ENCODE measurements at regions not wholly inside any gene's neighbourhood (a gene's known extent, or its start where the extent isn't known, plus 50 kb on each side); places are given as distances from the start of the nearest gene placed in this dataset.

- no TSS peak for BruUV-seq (replicated peaks)
- H3K9me3 ChIP-seq (ENCODE audit: insufficient read depth, low read depth) = no peaks in the 10 kb centered on the region
- no peaks in the 10 kb centered on the region for H3K9me2 ChIP-seq (ENCODE audit: insufficient read depth)
- H3K36me3 ChIP-seq (ENCODE audit: low read depth) = no peaks in the 10 kb centered on the region
- TF ChIP-seq EZH2 (IDR thresholded peaks at IDR 0.05; ENCODE audit: low read depth) (no peak), CTCF (conservative IDR thresholded peaks at IDR 0.05) (no peak)
- intact Hi-C loops (cut with micrococcal nuclease; ENCODE audit: unreplicated experiment) = no loop called here
- CTCF ChIA-PET = no interaction called here
- H3K27me3 ChIP-seq (ENCODE audit: insufficient read depth, low read depth) = no peaks in the 10 kb centered on the region
- POLR2A ChIA-PET (ENCODE audit: unreplicated experiment) = no interaction called here
- H2AFZ ChIP-seq = no peak overlapping the region
- no peak overlapping the region for H3K27ac ChIP-seq
- no peak overlapping the region for H3K4me3 ChIP-seq
- H4K20me1 ChIP-seq (ENCODE audit: insufficient read depth) = no peaks in the 10 kb centered on the region
- no peak overlapping the region for H3K4me2 ChIP-seq
- no peaks in the 10 kb centered on the region for H3F3A ChIP-seq (ENCODE audit: insufficient read depth, low read depth)
- H3K79me2 ChIP-seq (ENCODE audit: low read depth) = no peaks in the 10 kb centered on the region
- no peaks in the 10 kb centered on the region for H3K4me1 ChIP-seq (replicated peaks; ENCODE audit: insufficient read depth)
- no peak for DNase-seq
Measured at GRCh38 chr12:76255692-76256091, 92.5 kb downstream of the BBS10 start.

GRCh38 chr12:76255281-76255680, 92.9 kb downstream of the BBS10 start:
- no peaks in the 10 kb centered on the region for H3F3A ChIP-seq (ENCODE audit: insufficient read depth, low read depth)
- no peaks in the 10 kb centered on the region for H3K9me3 ChIP-seq (ENCODE audit: insufficient read depth, low read depth)
- intact Hi-C loops (cut with micrococcal nuclease; ENCODE audit: unreplicated experiment) = no loop called here
- no peaks in the 10 kb centered on the region for H3K4me1 ChIP-seq (replicated peaks; ENCODE audit: insufficient read depth)
- H3K9me2 ChIP-seq (ENCODE audit: insufficient read depth) = no peaks in the 10 kb centered on the region
- H4K20me1 ChIP-seq (ENCODE audit: insufficient read depth) = no peaks in the 10 kb centered on the region
- H2AFZ ChIP-seq = no peak overlapping the region
- no peak overlapping the region for H3K27ac ChIP-seq
- H3K4me2 ChIP-seq = no peak overlapping the region
- no peak overlapping the region for H3K4me3 ChIP-seq
- ChIA-PET CTCF (no interaction called here), POLR2A (ENCODE audit: unreplicated experiment) (no interaction called here)
- no peaks in the 10 kb centered on the region for H3K27me3 ChIP-seq (ENCODE audit: insufficient read depth, low read depth)
- H3K79me2 ChIP-seq (ENCODE audit: low read depth) = no peaks in the 10 kb centered on the region
- no peak for DNase-seq
- no TSS peak for BruUV-seq (replicated peaks)
- TF ChIP-seq EZH2 (IDR thresholded peaks at IDR 0.05; ENCODE audit: low read depth) (no peak), CTCF (conservative IDR thresholded peaks at IDR 0.05) (no peak)
- no peaks in the 10 kb centered on the region for H3K36me3 ChIP-seq (ENCODE audit: low read depth)

GRCh38 chr12:76252031-76252430, 96.2 kb downstream of the BBS10 start:
- BruUV-seq (replicated peaks) = no TSS peak
- no peak for DNase-seq
- intact Hi-C loops (cut with micrococcal nuclease; ENCODE audit: unreplicated experiment) = no loop called here
- Histone ChIP-seq H3K9me2 (ENCODE audit: insufficient read depth) (no peaks in the 10 kb centered on the region), H3F3A (ENCODE audit: insufficient read depth, low read depth) (no peaks in the 10 kb centered on the region), H4K20me1 (ENCODE audit: insufficient read depth) (no peaks in the 10 kb centered on the region), H3K4me2 (no peak overlapping the region), H2AFZ (no peak overlapping the region), H3K4me1 (replicated peaks; ENCODE audit: insufficient read depth) (no peaks in the 10 kb centered on the region), H3K27me3 (ENCODE audit: insufficient read depth, low read depth) (no peaks in the 10 kb centered on the region), H3K9me3 (ENCODE audit: insufficient read depth, low read depth) (no peaks in the 10 kb centered on the region), H3K27ac (no peak overlapping the region), H3K79me2 (ENCODE audit: low read depth) (no peaks in the 10 kb centered on the region), H3K4me3 (no peak overlapping the region), H3K36me3 (ENCODE audit: low read depth) (no peaks in the 10 kb centered on the region)
- ChIA-PET CTCF (no interaction called here), POLR2A (ENCODE audit: unreplicated experiment) (no interaction called here)
- no peak for TF ChIP-seq CTCF (conservative IDR thresholded peaks at IDR 0.05)
- no peak for TF ChIP-seq EZH2 (IDR thresholded peaks at IDR 0.05; ENCODE audit: low read depth)

All from PC-9 (cell line).